H1 (cell line): ENCODE measurements at regions not wholly inside any gene's neighbourhood (a gene's known extent, or its start where the extent isn't known, plus 50 kb on each side); places are given as distances from the start of the nearest gene placed in this dataset.

Experiments
- EGR1 ChIP-seq: IDR thresholded peaks from 2 replicates; pipeline ENCODE4 v1.6.1; 2011; ENCODE audit warnings: low read depth, low read length, borderline replicate concordance
- EP300 ChIP-seq, 2 experiments: IDR thresholded peaks; 1 replicate in 1 of 2; 2 replicates in 1 of 2; pipeline ENCODE4 v1.6.1; 2011 to 2012; ENCODE audit warnings: low read depth in 2 of 2, low read length in 2 of 2, mild to moderate bottlenecking in 2 of 2, borderline replicate concordance in 1 of 2, inconsistent platforms in 1 of 2, moderate library complexity in 1 of 2
- POLR2AphosphoS5 ChIP-seq: IDR thresholded peaks from 2 replicates; pipeline ENCODE4 v1.6.1; 2011; ENCODE audit warnings: low read depth, low read length
- RAD21 ChIP-seq, 2 experiments: IDR thresholded peaks in 1 of 2; conservative IDR thresholded peaks in 1 of 2; 2 replicates each; pipeline ENCODE4 v1.6.1; 2011; ENCODE audit warnings: low read depth in 2 of 2, low read length in 2 of 2, improper control_type of control experiment in 1 of 2, inconsistent platforms in 1 of 2, mild to moderate bottlenecking in 1 of 2, moderate library complexity in 1 of 2
- SUZ12 ChIP-seq: fragments of 200-600 bp; sonication (generic); IDR thresholded peaks from 2 replicates; pipeline ENCODE4 v1.6.1; 2012; ENCODE audit warnings: mild to moderate bottlenecking, inconsistent platforms, low read length, moderate library complexity, mixed read lengths
- TBP ChIP-seq: IDR thresholded peaks from 2 replicates; pipeline ENCODE4 v1.6.1; 2011; ENCODE audit warnings: low read depth, low read length, improper control_type of control experiment

- no peak for TF ChIP-seq RAD21 (IDR thresholded peaks at IDR 0.05 in 1 of 2, conservative IDR thresholded peaks at IDR 0.05 in 1 of 2; ENCODE audit: low read depth in 2 of 2, low read length in 2 of 2)
- no peak for TF ChIP-seq EGR1
- TF ChIP-seq EP300 (IDR thresholded peaks at IDR 0.05; ENCODE audit: borderline replicate concordance in 1 of 2, low read depth in 2 of 2, low read length in 2 of 2), result no peak
- TF ChIP-seq TBP, result no peak
- TF ChIP-seq SUZ12, result no peak
- TF ChIP-seq POLR2AphosphoS5, result no peak
These were observed 225.3 kb downstream of the EN1 start (continued) for GRCh38 chr2:118622108-118622507.
